Activated T-cell treated with anti-CD3 and anti-CD28 coated beads, Interleukin-2, amount 50 U/mL, for 72 hours (primary cell): ENCODE measurements at regions not wholly inside any gene's neighbourhood (a gene's known extent, or its start where the extent isn't known, plus 50 kb on each side); places are given as distances from the start of the nearest gene placed in this dataset.
"Not testable (repeated sequence)": the region's sequence is repeated elsewhere in the genome, so short reads cannot be mapped to it uniquely, and the experiment has no call there.

Source experiments
- ATAC-seq, 2 donors: fragments of 150-1000 bp; cut with Tn5 transposase; replicated peaks in 1 of 2; 2 replicates each; pipeline ENCODE4 v1.10.0; 2021; ENCODE audit warnings: moderate library complexity in 2 of 2, mild to moderate bottlenecking in 1 of 2
- DNase-seq, 2 donors: peaks; one replicate each; pipeline ENCODE4 v3.0.0; 2021 to 2022; ENCODE audit warnings: mixed read lengths in 1 of 2
- H3K27ac Mint-ChIP-seq: one replicate; pipeline ENCODE4 v1.8.0; 2022; ENCODE audit warnings: mild to moderate bottlenecking, moderate library complexity, mixed read lengths
- H3K27me3 Mint-ChIP-seq: one replicate; pipeline ENCODE4 v1.8.0; 2022; ENCODE audit warnings: low read depth, mixed read lengths
- H3K36me3 Mint-ChIP-seq, 2 donors: one replicate each; pipeline ENCODE4 v1.8.0; 2022; ENCODE audit warnings: mixed read lengths in 2 of 2, mild to moderate bottlenecking in 1 of 2; ENCODE audit not compliant: insufficient read depth in 2 of 2
- H3K4me1 Mint-ChIP-seq: one replicate; pipeline ENCODE4 v1.8.0; 2022; ENCODE audit warnings: low read depth, mixed read lengths
- H3K4me3 Mint-ChIP-seq, 2 donors: one replicate each; pipeline ENCODE4 v1.8.0; 2022; ENCODE audit warnings: mild to moderate bottlenecking in 2 of 2, mixed read lengths in 2 of 2, moderate library complexity in 2 of 2
- H3K9me3 Mint-ChIP-seq, 2 donors: one replicate each; pipeline ENCODE4 v1.8.0; 2022; ENCODE audit warnings: mixed read lengths in 2 of 2

DNA sequence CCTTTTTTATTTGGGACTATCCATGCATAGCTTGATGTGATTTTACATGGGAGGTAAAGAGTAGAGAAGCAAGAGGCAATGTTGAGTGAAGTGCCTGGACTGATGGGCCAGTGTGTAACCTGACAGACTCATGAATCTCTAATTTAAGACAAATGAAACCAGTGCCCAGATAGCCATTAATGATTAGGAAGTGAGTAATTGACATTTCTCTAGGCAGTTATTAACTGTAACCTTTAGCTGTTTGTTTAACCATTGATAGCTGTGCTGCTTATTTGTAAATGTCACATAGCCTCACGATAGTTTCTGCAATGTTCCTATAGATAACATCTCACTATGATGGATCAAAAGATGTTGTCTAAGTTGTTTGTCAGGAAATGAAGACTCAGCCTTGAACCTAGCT lies 1047.5 kb upstream of the SPRY2 start:
- DNase-seq (no peak), ATAC-seq (no peak)
- Mint-ChIP-seq H3K4me1 (no peaks in the 10 kb centered on the region), H3K4me3 (no peak overlapping the region), H3K36me3 (no peaks in the 10 kb centered on the region), H3K27me3 (no peaks in the 10 kb centered on the region), H3K9me3 (peaks cover 4 to 12% of the 10 kb centered on the region in 2 donors), H3K27ac (no peak overlapping the region)

DNA sequence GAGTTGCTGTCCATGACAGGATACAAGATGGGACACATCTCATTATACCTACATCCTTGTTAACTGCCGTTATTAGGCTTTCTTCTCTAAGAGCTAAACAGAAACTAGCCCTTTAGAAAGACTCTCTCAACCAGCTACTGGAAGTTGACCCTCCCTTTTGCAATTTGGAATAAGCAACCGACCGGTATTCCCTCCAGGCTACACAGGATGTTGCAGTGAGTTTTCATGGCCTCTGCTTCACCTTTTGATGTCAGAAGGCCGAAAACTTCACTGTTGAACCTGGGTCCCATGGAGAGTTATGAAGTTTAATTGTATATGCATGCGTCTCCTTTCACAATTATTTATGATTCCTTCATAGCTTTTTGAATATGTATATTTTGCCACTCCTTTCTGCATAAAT lies 1042.5 kb upstream of the SPRY2 start:
- DNase-seq (no peak), ATAC-seq (no peak)
- H3K27me3 Mint-ChIP-seq: no peaks in the 10 kb centered on the region
- no peak overlapping the region for H3K27ac Mint-ChIP-seq
- H3K9me3 Mint-ChIP-seq: peaks cover 4 to 14% of the 10 kb centered on the region in 2 donors
- no peaks in the 10 kb centered on the region for H3K4me1 Mint-ChIP-seq
- no peak overlapping the region for H3K4me3 Mint-ChIP-seq
- H3K36me3 Mint-ChIP-seq: no peaks in the 10 kb centered on the region

DNA sequence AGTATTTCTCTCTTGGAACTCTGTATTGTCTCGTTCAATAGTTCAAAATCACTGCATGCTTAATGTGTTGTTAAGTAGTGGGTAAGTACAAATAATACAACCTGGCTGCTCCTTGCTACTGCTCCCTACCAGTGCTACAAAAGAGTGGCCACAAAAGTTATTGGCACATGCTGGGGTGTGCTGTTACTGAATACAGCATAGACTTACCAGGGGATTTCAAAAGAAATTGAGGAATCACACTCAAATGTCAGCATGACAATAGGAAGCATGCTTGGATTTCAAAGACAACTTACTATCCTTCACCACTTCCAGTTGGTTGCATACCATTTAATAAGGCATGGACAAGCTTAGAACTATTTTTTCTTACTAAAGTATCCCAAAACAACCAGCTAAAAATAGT lies 1041.3 kb upstream of the SPRY2 start:
- H3K4me3 Mint-ChIP-seq: no peak overlapping the region
- no peak overlapping the region for H3K27ac Mint-ChIP-seq
- no peak for DNase-seq
- peaks cover 4 to 14% of the 10 kb centered on the region in 2 donors for H3K9me3 Mint-ChIP-seq
- ATAC-seq: no peak
- H3K27me3 Mint-ChIP-seq: no peaks in the 10 kb centered on the region
- no peaks in the 10 kb centered on the region for H3K36me3 Mint-ChIP-seq
- no peaks in the 10 kb centered on the region for H3K4me1 Mint-ChIP-seq

DNA sequence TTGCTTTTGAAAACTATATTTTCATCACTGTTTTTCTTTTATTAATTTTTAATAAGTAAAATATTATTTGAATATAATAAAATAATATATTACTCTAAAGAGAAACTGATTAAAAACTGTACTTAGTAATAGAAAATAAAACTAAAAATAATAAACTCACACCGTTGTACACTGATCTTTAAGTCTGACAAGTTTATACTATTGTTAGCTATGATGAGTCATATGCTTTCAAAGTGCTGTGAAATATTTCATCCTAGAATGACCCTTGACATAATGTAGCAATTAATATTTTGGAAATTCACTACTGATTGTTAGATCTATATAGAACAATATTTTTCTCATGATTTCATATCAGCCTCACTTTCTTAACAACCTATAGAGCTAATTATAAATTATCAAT lies 1040.6 kb upstream of the SPRY2 start:
- ATAC-seq: no peak
- H3K27me3 Mint-ChIP-seq: no peaks in the 10 kb centered on the region
- H3K27ac Mint-ChIP-seq: no peak overlapping the region
- peaks cover 4 to 14% of the 10 kb centered on the region in 2 donors for H3K9me3 Mint-ChIP-seq
- no peak for DNase-seq
- no peaks in the 10 kb centered on the region for H3K4me1 Mint-ChIP-seq
- no peaks in the 10 kb centered on the region for H3K36me3 Mint-ChIP-seq
- H3K4me3 Mint-ChIP-seq: no peak overlapping the region

DNA sequence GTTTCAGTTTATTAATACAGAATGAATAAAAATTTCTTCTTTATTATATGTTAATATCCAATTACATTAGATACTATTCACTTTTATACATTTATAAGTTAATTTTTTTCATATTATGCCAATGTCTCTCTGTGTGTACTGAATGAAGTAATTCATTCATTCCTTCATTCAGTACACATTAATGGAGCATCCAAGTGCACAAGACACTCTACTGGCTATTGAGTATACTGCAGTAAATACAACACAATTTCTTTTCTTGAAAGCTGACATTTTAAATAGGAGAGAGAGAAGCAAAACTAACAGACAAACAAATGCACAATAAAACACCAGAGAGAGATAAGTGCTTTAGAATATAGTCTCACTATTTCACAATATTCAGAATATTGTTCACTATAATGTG lies 1038.3 kb upstream of the SPRY2 start:
- no peaks in the 10 kb centered on the region for H3K36me3 Mint-ChIP-seq
- no peak overlapping the region for H3K27ac Mint-ChIP-seq
- H3K4me3 Mint-ChIP-seq: no peak overlapping the region
- peaks cover 2 to 10% of the 10 kb centered on the region in 2 donors for H3K9me3 Mint-ChIP-seq
- ATAC-seq (no peak), DNase-seq (no peak)
- no peaks in the 10 kb centered on the region for H3K4me1 Mint-ChIP-seq
- no peaks in the 10 kb centered on the region for H3K27me3 Mint-ChIP-seq

DNA sequence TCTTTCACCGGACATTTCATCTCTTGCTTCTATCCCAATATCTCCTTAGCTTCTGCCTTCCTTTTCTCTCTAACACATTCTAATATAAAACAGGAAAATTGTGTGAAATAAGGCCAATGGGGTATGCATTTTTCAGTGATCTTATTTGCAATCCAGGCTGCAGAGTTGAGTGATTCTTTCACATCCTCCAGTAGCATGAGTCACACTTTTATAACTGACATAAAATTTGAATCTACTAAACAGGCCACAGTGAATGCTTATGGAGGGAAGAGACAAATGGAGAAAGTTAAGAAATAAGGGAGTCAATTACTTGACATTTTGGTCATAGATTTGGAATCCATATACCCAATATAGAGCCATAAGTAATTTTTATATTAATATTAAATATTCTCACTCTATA lies 1037.0 kb upstream of the SPRY2 start:
- no peak for ATAC-seq
- Mint-ChIP-seq H3K36me3 (no peaks in the 10 kb centered on the region), H3K27me3 (no peaks in the 10 kb centered on the region)

DNA sequence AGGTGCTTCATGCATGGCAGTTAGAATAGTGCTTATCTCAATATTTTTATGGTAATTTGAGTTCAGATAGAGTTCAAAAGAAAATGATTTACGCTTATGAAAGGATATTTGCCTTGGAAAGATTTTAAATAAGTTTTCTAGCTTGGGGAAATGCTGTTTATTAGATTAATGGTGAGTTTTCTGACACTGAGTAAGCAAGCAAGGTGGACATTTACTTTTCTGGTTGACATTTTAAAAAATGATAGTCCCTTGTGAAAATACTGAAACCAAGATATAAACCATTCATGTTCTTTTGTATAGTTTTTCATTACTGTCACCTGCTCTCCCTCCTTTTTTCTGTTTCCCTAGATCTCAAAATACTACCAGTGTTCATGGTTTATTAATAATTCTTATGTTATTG lies 1034.8 kb upstream of the SPRY2 start:
- H3K27ac Mint-ChIP-seq: no peak overlapping the region
- ATAC-seq (no peak), DNase-seq (no peak)
- H3K4me3 Mint-ChIP-seq: no peak overlapping the region
- H3K36me3 Mint-ChIP-seq: no peaks in the 10 kb centered on the region
- no peaks in the 10 kb centered on the region for H3K27me3 Mint-ChIP-seq
- H3K4me1 Mint-ChIP-seq: no peaks in the 10 kb centered on the region
- peaks cover 8 to 14% of the 10 kb centered on the region in 2 donors for H3K9me3 Mint-ChIP-seq

More for the DNA sequence above, 1037.0 kb upstream of the SPRY2 start:
- H3K9me3 Mint-ChIP-seq: peaks cover 2 to 12% of the 10 kb centered on the region in 2 donors
- H3K4me1 Mint-ChIP-seq: no peaks in the 10 kb centered on the region
- no peak for DNase-seq
- no peak overlapping the region for H3K27ac Mint-ChIP-seq
- no peak overlapping the region for H3K4me3 Mint-ChIP-seq

DNA sequence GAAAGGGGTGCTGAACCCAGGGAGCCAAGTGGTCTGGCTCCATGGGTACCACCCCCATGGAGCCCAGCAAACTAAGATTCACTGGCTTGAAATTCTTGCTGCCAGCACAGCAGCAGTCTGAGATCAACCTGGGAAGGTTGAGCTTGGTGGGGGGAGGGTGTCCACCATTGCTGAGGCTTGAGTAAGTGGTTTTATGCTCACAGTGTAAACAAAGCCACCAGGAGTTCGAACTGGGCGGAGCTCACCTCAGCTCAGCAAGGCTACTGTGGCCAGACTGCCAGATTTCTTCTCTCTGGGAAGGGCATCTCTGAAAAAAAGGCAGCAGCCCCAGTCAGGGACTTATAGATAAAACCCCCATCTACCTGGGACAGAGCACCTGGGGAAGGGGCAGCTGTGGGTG lies 1021.8 kb upstream of the SPRY2 start:
- not testable (repeated sequence) for ATAC-seq

DNA sequence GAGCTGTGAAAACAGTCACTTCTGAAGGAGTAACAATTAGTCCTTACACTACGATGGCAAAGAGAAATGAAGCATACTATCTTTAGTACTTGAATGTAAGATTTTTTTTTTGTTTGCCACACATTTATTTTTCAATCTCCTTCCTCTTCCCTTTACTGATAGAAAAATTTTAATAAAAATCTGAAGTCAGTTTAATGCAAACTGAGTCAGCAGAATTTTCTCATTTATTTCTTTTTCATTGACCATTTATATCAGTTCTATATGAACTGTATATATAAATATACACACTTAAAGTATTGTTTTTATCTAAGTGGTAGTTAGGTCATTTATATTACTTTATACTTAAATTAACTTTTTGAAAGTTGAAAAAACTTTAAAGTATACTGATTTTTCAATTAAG lies 1009.1 kb upstream of the SPRY2 start:
- DNase-seq (no peak), ATAC-seq (no peak)
- H3K27ac Mint-ChIP-seq: no peak overlapping the region
- H3K4me1 Mint-ChIP-seq: no peaks in the 10 kb centered on the region
- peaks cover 2 to 4% of the 10 kb centered on the region in 2 donors for H3K9me3 Mint-ChIP-seq
- no peaks in the 10 kb centered on the region for H3K27me3 Mint-ChIP-seq
- no peaks in the 10 kb centered on the region for H3K36me3 Mint-ChIP-seq
- no peak overlapping the region for H3K4me3 Mint-ChIP-seq

More for the DNA sequence above, 1021.8 kb upstream of the SPRY2 start:
- not testable (repeated sequence) for H3K27me3 Mint-ChIP-seq, H3K9me3 Mint-ChIP-seq, H3K4me1 Mint-ChIP-seq, H3K27ac Mint-ChIP-seq, H3K4me3 Mint-ChIP-seq, H3K36me3 Mint-ChIP-seq, DNase-seq

DNA sequence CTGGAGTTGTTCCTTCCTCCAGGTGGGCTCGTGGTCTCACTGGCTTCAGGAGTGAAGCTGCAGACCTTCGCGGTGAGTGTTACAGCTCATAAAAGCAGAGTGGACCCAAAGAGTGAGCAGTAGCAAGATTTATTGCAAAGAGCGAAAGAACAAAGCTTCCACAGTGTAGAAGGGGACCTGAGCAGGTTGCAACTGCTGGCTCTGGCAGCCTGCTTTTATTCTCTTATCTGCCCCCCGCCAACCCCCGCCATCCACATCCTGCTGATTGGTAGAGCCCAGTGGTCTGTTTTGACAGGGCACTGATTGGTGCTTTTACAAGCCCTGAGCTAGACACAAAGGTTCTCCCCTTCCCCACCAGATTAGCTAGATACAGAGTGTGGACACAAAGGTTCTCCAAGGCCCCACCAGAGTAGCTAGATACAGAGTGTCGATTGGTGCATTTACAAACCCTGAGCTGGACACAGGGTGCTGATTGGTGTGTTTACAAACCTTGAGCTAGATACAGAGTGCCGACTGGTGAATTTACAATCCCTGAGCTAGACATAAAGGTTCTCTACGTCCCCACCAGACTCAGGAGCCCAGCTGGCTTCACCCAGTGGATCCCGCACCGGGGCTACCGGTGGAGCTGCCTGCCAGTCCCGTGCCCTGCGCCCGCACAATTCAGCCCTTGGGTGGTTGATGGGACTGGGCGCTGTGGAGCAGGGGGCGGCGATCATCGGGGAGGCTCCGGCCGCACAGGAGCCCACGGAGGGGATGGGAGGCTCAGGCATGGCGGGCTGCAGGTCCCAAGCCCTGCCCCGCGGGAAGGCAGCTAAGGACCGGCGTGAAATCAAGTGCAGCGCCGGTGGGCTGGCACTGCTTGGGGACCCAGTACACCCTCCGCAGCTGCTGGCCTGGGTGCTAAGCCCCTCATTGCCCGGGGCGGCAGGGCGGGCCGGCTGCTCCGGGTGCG lies 999.5 kb upstream of the SPRY2 start:
- not testable (repeated sequence) for ATAC-seq, H3K27ac Mint-ChIP-seq, H3K4me1 Mint-ChIP-seq, H3K27me3 Mint-ChIP-seq, DNase-seq, H3K4me3 Mint-ChIP-seq, H3K36me3 Mint-ChIP-seq
- peaks cover 12 to 13% of the 10 kb centered on the region in 2 donors for H3K9me3 Mint-ChIP-seq

DNA sequence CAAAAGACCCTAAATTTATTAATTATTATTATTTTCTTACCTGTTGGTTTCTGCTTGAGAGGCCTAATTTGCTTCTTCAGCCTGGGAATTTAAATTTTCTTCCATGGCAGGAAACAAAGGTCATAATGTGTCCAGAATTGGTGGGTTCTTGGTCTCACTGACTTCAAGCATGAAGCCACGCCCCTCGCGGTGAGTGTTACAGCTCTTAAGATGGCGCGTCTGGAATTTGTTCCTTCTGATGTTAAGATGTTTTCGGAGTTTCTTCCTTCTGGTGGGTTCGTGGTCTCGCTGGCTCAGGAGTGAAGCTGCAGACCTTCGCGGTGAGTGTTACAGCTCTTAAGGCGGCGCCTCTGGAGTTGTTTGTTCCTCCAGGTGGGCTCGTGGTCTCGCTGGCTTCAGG lies 998.7 kb upstream of the SPRY2 start:
- not testable (repeated sequence) for H3K4me3 Mint-ChIP-seq, DNase-seq, H3K4me1 Mint-ChIP-seq, H3K27me3 Mint-ChIP-seq, H3K36me3 Mint-ChIP-seq, ATAC-seq, H3K27ac Mint-ChIP-seq
- H3K9me3 Mint-ChIP-seq: peaks cover 12% of the 10 kb centered on the region in 2 donors

DNA sequence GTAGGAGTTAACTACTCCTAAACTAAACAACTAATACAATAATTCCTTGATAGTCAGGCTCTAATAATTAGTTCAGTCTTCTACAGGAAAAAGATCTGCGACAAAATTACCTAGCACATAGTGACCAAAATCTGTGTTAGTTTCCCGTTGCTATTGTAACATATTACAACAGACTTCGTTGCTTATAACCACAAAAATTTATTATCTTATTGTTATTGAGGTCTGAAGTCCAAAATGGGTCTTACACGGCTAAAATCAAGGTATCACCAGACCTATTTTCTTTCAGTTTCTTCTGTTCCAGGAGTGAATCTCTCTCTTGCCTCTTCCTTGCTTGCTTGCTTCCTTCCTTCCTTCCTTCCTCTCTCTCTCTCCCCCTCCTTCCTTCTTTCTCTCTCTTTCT lies 993.6 kb upstream of the SPRY2 start:
- no peaks in the 10 kb centered on the region for H3K27me3 Mint-ChIP-seq
- no peaks in the 10 kb centered on the region for H3K36me3 Mint-ChIP-seq
- H3K4me1 Mint-ChIP-seq: no peaks in the 10 kb centered on the region
- ATAC-seq (no peak), DNase-seq (no peak)
- H3K4me3 Mint-ChIP-seq: no peak overlapping the region
- H3K27ac Mint-ChIP-seq: no peak overlapping the region
- peaks cover 0 to 3% of the 10 kb centered on the region in 2 donors for H3K9me3 Mint-ChIP-seq

DNA sequence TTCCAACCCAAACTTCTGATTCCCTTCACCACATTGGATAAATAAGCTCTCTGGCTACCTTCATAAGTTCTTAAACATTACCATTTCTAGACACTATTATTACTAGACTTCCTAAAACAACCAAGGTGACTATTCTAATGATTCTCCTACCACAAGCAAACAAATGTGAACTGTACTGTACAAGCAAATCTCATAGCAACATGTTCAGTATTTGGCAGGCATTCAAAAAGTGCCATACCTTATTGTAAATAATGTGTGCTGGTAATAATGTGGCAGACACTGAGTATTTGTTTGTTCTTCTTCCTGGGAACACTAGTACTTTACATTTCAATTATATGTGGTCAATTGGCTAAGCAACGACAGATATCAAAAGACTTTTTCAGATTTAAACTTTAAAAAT lies 986.0 kb upstream of the SPRY2 start:
- no peak for ATAC-seq
- Mint-ChIP-seq H3K4me3 (no peak overlapping the region), H3K4me1 (no peaks in the 10 kb centered on the region), H3K36me3 (no peaks in the 10 kb centered on the region), H3K27ac (no peak overlapping the region), H3K9me3 (peaks cover 6% of the 10 kb centered on the region in 2 donors), H3K27me3 (no peaks in the 10 kb centered on the region)
- DNase-seq: no peak

DNA sequence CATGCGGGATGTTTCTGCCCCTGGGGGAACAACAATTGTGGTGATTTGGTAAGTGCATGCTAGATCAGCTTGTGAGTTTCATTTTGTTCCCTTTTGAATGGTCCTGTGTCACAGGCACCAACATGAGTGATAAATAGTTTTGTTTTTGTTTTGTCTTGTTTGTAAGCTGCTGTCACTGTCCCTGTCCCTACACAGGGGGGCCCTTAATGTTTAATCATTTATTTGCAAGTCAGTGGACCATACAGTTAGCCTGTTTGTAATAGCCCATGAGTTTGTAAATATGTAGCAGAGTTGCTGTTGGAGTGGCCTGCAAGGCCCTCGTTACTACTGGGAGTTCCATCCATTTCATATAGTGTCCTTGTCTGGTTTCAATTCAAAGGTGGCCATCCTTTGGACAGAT lies 979.6 kb upstream of the SPRY2 start:
- DNase-seq (no peak), ATAC-seq (no peak)
- no peaks in the 10 kb centered on the region for H3K36me3 Mint-ChIP-seq
- H3K27me3 Mint-ChIP-seq: no peaks in the 10 kb centered on the region
- H3K4me3 Mint-ChIP-seq: no peak overlapping the region
- H3K9me3 Mint-ChIP-seq: peaks cover 0 to 9% of the 10 kb centered on the region in 2 donors
- H3K4me1 Mint-ChIP-seq: no peaks in the 10 kb centered on the region
- H3K27ac Mint-ChIP-seq: no peak overlapping the region
